ENCODE measurements at regions not wholly inside any gene's neighbourhood (a gene's known extent, or its start where the extent isn't known, plus 50 kb on each side); places are given as distances from the start of the nearest gene placed in this dataset.

DNA sequence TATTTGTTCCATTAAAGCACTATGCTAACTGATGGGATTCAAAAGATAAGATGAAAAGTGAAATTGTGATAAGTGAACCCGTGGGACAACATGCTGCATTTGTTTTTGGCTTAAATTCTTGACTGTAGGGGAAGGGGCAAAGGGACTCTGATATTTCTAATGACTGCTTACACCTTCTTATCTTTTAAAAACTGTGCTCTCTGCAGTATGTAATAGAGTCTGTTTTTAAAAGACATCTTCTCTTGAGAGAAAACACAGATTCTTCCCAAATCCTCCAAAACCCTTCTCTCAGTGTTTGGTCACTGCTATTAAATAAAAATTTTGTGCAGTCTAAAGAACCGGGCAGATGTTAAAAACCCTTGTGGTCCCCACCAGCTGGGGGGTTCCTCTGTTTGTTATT is 327.8 kb upstream of the FANCL start:
- no peaks in the 10 kb centered on the region for H3K9me3 ChIP-seq (replicated peaks in 1 of 11)
- H3K4me2 ChIP-seq = no peak overlapping the region
- no peaks in the 10 kb centered on the region for H3K36me3 ChIP-seq
- no peaks in the 10 kb centered on the region for H3K27me3 ChIP-seq
- H3K4me3 ChIP-seq = no peak overlapping the region
- TF ChIP-seq Cebpa-rat (IDR thresholded peaks at IDR 0.05) = no peak
- H3K27ac ChIP-seq = no peak overlapping the region
- H4K20me1 ChIP-seq = no peaks in the 10 kb centered on the region
- peaks cover 0 to 11% (median 0%) of the 10 kb centered on the region in 10 experiments; a peak in 4 of 20 replicates for H3K4me1 ChIP-seq
- H3K9ac ChIP-seq = no peak overlapping the region

DNA sequence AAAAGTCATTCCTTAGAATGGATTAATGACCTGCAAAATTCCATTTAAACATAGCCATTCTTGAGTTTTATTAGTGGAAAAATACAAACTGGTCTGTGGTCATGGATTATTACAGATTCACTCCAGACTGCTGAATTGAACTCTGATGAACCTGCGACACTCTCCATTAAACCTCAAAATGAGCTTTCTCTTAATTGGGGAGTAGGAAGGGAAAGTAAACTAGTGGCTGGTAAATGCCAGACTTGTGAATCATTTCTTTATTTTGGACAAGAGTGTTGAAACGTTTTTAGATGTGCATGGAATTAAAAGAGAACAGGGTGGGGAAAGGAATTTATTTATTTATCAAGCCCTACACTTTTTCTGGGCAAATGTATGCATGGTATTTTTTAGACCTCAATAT is 321.2 kb upstream of the FANCL start:
- Histone ChIP-seq H3K4me3 (no peak overlapping the region), H3K9ac (no peak overlapping the region), H4K20me1 (no peaks in the 10 kb centered on the region), H3K4me2 (no peak overlapping the region), H3K27me3 (no peaks in the 10 kb centered on the region), H3K4me1 (no peaks in the 10 kb centered on the region), H3K27ac (no peak overlapping the region), H3K9me3 (replicated peaks in 1 of 11) (no peaks in the 10 kb centered on the region), H3K36me3 (no peaks in the 10 kb centered on the region)
- no peak for TF ChIP-seq Cebpa-rat (IDR thresholded peaks at IDR 0.05)

DNA sequence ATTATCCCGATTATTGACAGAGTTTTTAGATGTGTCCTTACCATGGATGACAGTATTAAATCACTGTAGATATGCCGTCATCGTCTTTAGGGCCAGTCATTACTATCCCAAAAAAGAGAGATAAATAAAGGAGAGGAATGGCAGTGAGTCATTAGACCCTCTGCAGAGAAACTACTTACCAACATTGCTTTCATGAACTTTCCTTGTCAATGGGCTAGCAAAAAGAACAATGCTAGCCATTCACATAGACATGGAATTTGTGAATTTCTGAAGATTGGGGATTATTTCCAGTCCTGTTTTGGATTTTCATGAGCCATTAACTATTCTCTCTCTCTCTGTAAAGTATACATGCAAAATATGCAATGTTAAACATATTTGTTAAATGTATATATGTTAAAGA is 319.4 kb upstream of the FANCL start:
- no peaks in the 10 kb centered on the region for H3K4me1 ChIP-seq

DNA sequence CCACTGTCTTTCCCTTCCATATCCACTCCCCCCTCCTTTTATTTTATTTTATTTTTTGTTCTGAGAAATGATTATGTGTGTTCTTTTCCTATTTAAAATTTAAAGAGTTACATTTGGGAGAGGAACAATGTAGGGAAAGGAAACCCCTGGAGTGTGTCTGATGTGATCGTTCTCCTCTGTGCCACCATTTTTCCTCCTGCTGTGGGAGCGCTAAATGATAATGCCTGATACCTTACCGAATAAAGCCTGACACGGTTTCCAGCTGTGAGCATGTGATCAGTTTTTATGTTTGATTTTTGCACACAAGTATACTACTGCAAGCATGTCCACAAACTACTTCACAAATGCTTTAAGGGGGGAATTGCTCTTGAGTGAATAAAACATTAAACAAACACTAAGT is 317.8 kb upstream of the FANCL start:
- Histone ChIP-seq H3K36me3 (no peaks in the 10 kb centered on the region), H3K4me1 (no peaks in the 10 kb centered on the region), H3K4me2 (no peak overlapping the region), H3K9ac (no peak overlapping the region), H3K9me3 (replicated peaks in 1 of 11) (no peaks in the 10 kb centered on the region), H3K27ac (no peak overlapping the region), H3K4me3 (no peak overlapping the region), H4K20me1 (no peaks in the 10 kb centered on the region), H3K27me3 (no peaks in the 10 kb centered on the region)
- TF ChIP-seq Cebpa-rat (IDR thresholded peaks at IDR 0.05) = no peak

More for the DNA sequence above, 319.4 kb upstream of the FANCL start:
- H3K27me3 ChIP-seq = no peaks in the 10 kb centered on the region
- no peaks in the 10 kb centered on the region for H4K20me1 ChIP-seq
- H3K9ac ChIP-seq = no peak overlapping the region
- TF ChIP-seq Cebpa-rat (IDR thresholded peaks at IDR 0.05) = no peak
- no peaks in the 10 kb centered on the region for H3K36me3 ChIP-seq
- H3K9me3 ChIP-seq (replicated peaks in 1 of 11) = no peaks in the 10 kb centered on the region
- no peak overlapping the region for H3K4me2 ChIP-seq
- H3K4me3 ChIP-seq = no peak overlapping the region
- H3K27ac ChIP-seq = no peak overlapping the region

DNA sequence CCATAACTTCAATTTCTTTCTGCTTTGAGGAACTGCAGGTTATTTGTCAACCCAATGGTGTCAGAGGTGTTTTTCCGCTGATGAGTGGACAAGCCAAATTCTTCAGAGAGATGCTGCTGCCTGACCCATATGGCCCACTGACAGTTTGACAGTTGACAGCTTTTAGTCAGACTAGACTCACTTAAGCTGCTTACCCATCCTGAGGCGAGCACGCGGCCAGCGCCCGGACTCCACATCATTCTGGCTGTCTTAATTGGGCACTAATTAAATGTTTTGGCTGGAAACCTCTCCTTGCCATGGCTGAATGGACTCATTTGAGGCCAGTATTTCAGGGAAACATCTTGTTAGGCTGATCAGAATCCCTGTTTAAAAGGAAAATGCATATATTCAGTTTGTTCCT is 316.1 kb upstream of the FANCL start:
- Histone ChIP-seq H3K4me2 (no peak overlapping the region), H3K9me3 (replicated peaks in 1 of 11) (no peaks in the 10 kb centered on the region), H3K27ac (no peak overlapping the region), H3K36me3 (no peaks in the 10 kb centered on the region), H3K9ac (no peak overlapping the region), H3K4me3 (no peak overlapping the region), H4K20me1 (no peaks in the 10 kb centered on the region), H3K27me3 (no peaks in the 10 kb centered on the region), H3K4me1 (no peaks in the 10 kb centered on the region)
- no peak for TF ChIP-seq Cebpa-rat (IDR thresholded peaks at IDR 0.05)

DNA sequence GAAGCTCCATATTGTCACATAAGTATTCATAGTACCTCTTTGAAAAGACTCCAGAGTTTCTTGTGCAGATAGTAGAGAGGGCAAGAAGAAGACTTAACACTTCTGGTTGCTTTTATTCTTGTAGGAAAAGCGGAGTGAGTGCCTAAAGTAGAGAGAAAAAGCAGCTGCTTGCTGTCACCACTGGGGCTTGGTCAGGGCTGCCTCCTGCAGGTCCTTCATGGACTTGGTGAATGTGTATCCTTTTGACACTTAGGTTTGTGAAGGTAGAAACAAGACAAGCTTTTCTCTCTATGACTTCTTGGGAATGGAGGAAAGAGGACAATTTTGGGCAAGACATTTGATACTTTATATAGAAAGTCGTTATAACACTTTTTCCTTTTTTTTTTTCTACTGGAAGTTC is 312.8 kb upstream of the FANCL start:
- Histone ChIP-seq H3K4me3 (no peak overlapping the region), H4K20me1 (no peaks in the 10 kb centered on the region), H3K9ac (no peak overlapping the region), H3K36me3 (no peaks in the 10 kb centered on the region), H3K27ac (no peak overlapping the region), H3K4me1 (no peaks in the 10 kb centered on the region), H3K9me3 (replicated peaks in 1 of 11) (no peaks in the 10 kb centered on the region), H3K4me2 (no peak overlapping the region), H3K27me3 (no peaks in the 10 kb centered on the region)
- no peak for TF ChIP-seq Cebpa-rat (IDR thresholded peaks at IDR 0.05)

DNA sequence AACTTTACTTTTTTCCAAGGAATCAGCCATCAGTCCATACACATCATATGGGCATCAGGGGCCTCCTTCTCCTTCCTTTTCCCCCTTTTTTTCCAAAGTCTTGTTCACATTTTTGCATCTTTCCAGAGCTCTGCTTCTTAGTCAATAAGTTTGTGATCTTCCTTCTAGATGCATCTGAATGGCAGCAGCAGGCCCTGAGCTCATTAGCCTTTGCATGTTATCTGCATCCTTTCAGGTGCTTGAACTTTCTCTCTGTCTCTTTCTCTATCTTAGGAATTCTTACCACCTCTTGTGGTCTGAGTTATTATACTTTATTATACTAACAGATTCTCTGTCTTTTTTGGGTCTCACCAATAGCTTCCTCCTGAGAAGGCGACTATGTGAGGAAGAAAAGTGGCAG is 312.4 kb upstream of the FANCL start:
- H3K9me3 ChIP-seq (replicated peaks in 1 of 11) = no peaks in the 10 kb centered on the region

DNA sequence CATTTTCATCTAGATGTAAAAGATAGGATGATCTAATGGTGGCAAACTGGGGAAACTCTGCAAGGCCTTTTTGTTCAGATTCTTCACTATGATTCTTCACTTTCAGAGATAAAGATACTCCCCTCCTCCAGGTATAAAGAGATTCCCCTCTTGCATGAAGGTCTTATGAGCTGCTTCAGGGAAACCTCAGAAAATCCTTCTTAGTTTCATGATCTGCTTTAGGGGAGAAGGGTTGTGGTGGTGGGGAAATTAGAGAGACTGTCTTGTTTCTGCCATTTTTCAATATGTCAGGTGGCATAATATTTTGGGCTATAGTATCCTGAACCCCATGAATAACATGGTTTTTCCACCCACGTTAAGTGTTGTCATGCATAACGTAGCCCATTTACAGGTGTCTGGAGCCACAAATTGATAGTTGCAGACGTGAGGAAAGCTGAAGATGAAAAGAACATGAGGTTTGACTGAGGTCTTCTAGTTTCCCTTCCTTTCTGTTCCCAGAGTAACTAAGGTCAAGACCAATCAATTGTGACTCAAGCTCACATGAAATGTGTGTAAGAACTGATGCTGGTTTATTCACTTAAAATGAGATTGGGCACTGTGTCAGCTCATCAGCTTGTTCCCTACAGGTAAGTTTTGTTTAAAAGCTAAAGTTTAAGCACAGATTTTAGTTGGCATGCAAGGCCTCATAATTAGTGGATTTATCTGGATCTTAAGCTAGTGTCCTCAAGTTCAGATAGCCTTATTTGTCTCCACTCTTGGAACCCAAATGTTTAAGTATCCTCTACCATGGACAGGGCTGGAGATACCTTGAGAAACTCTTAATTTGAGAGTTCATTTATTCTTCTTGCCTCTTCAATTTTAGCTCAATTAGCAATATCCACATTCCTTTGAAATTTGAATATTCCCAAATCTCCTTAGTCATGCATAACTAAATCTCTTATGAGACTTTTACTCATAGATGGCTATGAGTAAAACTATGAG is 304.5 kb upstream of the FANCL start:
- no peak overlapping the region for H3K27ac ChIP-seq
- H4K20me1 ChIP-seq = no peaks in the 10 kb centered on the region
- H3K36me3 ChIP-seq = no peaks in the 10 kb centered on the region
- no peak overlapping the region for H3K9ac ChIP-seq
- TF ChIP-seq Cebpa-rat (IDR thresholded peaks at IDR 0.05) = no peak
- no peaks in the 10 kb centered on the region for H3K9me3 ChIP-seq (replicated peaks in 1 of 11)
- H3K27me3 ChIP-seq = no peaks in the 10 kb centered on the region
- H3K4me1 ChIP-seq = no peaks in the 10 kb centered on the region; a peak in 2 of 20 replicates
- H3K4me3 ChIP-seq = no peak overlapping the region
- H3K4me2 ChIP-seq = peak overlapping the region in 1 of 11 experiments; percentile 2; a peak in 1 of 22 replicates

More for the DNA sequence above, 312.4 kb upstream of the FANCL start:
- Histone ChIP-seq H3K4me2 (no peak overlapping the region), H3K9ac (no peak overlapping the region), H3K4me1 (no peaks in the 10 kb centered on the region), H4K20me1 (no peaks in the 10 kb centered on the region), H3K4me3 (no peak overlapping the region), H3K36me3 (no peaks in the 10 kb centered on the region), H3K27me3 (no peaks in the 10 kb centered on the region), H3K27ac (no peak overlapping the region)
- TF ChIP-seq Cebpa-rat (IDR thresholded peaks at IDR 0.05) = no peak

DNA sequence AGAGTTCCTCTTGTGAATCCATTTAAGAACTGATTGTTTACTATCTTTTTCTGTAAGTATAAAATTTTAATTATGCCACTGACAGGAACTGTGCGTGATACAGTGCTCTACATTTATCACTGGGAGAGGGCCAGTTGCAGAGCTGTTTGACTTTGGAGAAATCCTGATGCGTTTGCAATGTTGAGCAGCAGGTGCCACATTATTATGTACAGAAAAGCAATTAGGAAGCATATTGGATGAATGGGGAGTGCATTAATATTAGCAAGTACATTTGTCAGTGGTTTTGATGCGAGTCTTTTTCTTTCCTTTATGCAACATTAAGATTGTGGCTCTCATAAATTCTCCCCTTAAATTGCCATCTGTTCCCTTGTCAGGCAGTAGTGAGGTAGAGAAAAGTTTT is 302.3 kb upstream of the FANCL start:
- TF ChIP-seq Cebpa-rat (IDR thresholded peaks at IDR 0.05) = no peak
- no peaks in the 10 kb centered on the region; a peak in 2 of 20 replicates for H3K4me1 ChIP-seq

DNA sequence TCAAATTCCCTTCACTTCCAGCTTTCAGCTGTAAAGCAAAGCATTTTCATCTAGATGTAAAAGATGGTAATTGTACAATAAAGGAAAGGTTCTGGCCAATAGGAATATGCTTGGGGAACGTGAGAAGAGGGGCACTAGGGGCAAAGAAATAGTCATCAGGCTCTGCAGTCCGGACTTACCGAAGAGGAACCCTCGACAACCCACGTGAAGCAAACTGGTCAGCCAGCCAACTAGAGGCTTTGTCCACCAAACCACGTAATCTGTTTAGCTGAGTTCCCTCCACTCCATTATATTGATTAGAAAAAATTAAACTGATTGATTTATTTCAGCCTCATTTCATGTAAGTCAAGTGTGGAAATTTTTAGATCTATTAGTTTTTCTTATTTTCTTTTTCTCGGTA is 300.4 kb upstream of the FANCL start:
- Histone ChIP-seq H3K27me3 (no peaks in the 10 kb centered on the region), H3K4me2 (no peak overlapping the region), H3K4me1 (no peaks in the 10 kb centered on the region; a peak in 2 of 20 replicates), H3K4me3 (no peak overlapping the region), H3K27ac (no peak overlapping the region), H4K20me1 (no peaks in the 10 kb centered on the region), H3K36me3 (no peaks in the 10 kb centered on the region), H3K9ac (no peak overlapping the region), H3K9me3 (replicated peaks in 1 of 11) (no peaks in the 10 kb centered on the region)
- TF ChIP-seq Cebpa-rat (IDR thresholded peaks at IDR 0.05) = no peak

More for the DNA sequence above, 302.3 kb upstream of the FANCL start:
- no peaks in the 10 kb centered on the region for H3K36me3 ChIP-seq
- H3K4me3 ChIP-seq = no peak overlapping the region
- H3K9me3 ChIP-seq (replicated peaks in 1 of 11) = no peaks in the 10 kb centered on the region
- no peaks in the 10 kb centered on the region for H3K27me3 ChIP-seq
- no peak overlapping the region for H3K9ac ChIP-seq
- no peak overlapping the region for H3K4me2 ChIP-seq
- no peak overlapping the region for H3K27ac ChIP-seq
- no peaks in the 10 kb centered on the region for H4K20me1 ChIP-seq
